Mucosa of stomach (tissue), 1 donor: ENCODE measurements at regions not wholly inside any gene's neighbourhood (a gene's known extent, or its start where the extent isn't known, plus 50 kb on each side); places are given as distances from the start of the nearest gene placed in this dataset.

Experiments used
- H3K27me3 ChIP-seq: one replicate; pipeline ENCODE4 v1.7.0; 2013; ENCODE audit warnings: mild to moderate bottlenecking, low read length; ENCODE audit not compliant: control insufficient read depth, insufficient read depth
- H3K36me3 ChIP-seq: one replicate; pipeline ENCODE4 v1.7.0; 2013; ENCODE audit warnings: low read length; ENCODE audit not compliant: control insufficient read depth, insufficient read depth
- H3K4me1 ChIP-seq: one replicate; pipeline ENCODE4 v1.7.0; 2013; ENCODE audit warnings: mild to moderate bottlenecking, low read length; ENCODE audit not compliant: control insufficient read depth, insufficient read depth
- H3K4me3 ChIP-seq: one replicate; pipeline ENCODE4 v1.7.0; 2013; ENCODE audit warnings: low read length
- H3K9ac ChIP-seq: one replicate; pipeline ENCODE4 v1.7.0; 2013; ENCODE audit warnings: mild to moderate bottlenecking, low read length, moderate library complexity
- H3K9me3 ChIP-seq: one replicate; pipeline ENCODE4 v1.7.0; 2013; ENCODE audit warnings: mild to moderate bottlenecking, low read length, moderate library complexity; ENCODE audit not compliant: control insufficient read depth
- donor health status: Pancreatic carcinoma.

- H3K9me3 ChIP-seq: no peaks in the 10 kb centered on the region
- no peaks in the 10 kb centered on the region for H3K27me3 ChIP-seq
- H3K9ac ChIP-seq: no peak overlapping the region
- no peaks in the 10 kb centered on the region for H3K4me1 ChIP-seq
- no peak overlapping the region for H3K4me3 ChIP-seq
- H3K36me3 ChIP-seq: no peaks in the 10 kb centered on the region
Observed at GRCh38 chr15:97456521-97457202, 503.8 kb upstream of the ARRDC4 start.

DNA sequence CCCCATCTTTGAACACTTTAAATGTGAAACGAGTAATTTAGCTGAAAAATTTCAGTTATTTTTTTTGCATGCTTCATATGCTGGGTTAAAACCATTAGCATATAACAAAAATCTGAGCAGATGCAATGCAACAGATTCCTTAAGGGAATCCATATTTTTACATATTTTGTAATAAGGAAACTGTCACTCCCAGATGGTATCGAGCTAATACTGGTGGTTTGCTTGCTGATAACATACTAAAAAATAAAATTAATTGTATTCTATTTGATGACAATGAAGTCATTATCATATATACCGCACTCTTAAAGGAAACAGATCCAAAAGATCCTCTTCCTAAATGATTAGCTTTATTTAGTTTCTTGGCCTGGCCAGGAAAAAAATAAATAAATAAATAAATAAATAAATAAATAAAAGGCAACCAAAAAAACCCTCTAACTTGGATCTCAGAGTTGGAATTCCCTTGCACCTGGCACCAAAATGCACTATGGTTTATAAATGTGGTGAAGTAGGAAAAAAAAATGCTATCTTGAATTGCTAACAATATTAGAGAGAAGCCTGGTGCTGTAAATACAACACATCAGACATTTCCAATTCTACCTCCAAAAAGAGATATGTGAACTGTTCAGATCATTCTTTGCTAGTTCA, 503.2 kb upstream of the ARRDC4 start:
- Histone ChIP-seq H3K27me3 (no peaks in the 10 kb centered on the region), H3K4me1 (no peaks in the 10 kb centered on the region), H3K9me3 (no peaks in the 10 kb centered on the region), H3K36me3 (no peaks in the 10 kb centered on the region), H3K4me3 (no peak overlapping the region), H3K9ac (no peak overlapping the region)

GRCh38 chr15:97459771-97460170, 500.7 kb upstream of the ARRDC4 start:
- no peaks in the 10 kb centered on the region for H3K9me3 ChIP-seq
- H3K36me3 ChIP-seq: no peaks in the 10 kb centered on the region
- H3K4me3 ChIP-seq: no peak overlapping the region
- H3K27me3 ChIP-seq: no peaks in the 10 kb centered on the region
- no peak overlapping the region for H3K9ac ChIP-seq
- no peaks in the 10 kb centered on the region for H3K4me1 ChIP-seq

GRCh38 chr15:97461226-97461625, 499.3 kb upstream of the ARRDC4 start:
- Histone ChIP-seq H3K9ac (no peak overlapping the region), H3K36me3 (no peaks in the 10 kb centered on the region), H3K9me3 (no peaks in the 10 kb centered on the region), H3K27me3 (no peaks in the 10 kb centered on the region), H3K4me1 (no peaks in the 10 kb centered on the region), H3K4me3 (no peak overlapping the region)

- Histone ChIP-seq H3K4me1 (no peaks in the 10 kb centered on the region), H3K9me3 (no peaks in the 10 kb centered on the region), H3K4me3 (no peak overlapping the region), H3K36me3 (no peaks in the 10 kb centered on the region), H3K9ac (no peak overlapping the region), H3K27me3 (no peaks in the 10 kb centered on the region)
Observed at GRCh38 chr15:97463696-97464095, 496.8 kb upstream of the ARRDC4 start.

DNA sequence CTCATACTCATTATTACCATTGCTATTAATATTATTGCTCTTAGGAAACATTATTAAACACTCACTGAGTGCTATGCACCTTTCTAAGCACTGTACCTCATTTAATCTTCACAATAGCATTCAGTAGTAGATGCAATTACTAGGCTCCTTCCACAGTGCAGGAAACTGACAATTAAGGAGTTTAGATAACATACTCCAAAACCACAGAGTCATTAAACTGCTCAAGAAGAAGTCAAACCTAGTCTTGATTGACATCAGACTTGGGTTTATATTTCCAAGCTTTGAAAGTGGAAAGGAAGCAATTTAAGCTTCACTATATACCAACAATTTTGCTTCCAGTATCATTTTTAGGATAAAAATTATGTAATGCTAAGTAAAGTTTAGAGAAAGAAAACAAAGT, 490.1 kb upstream of the ARRDC4 start:
- no peaks in the 10 kb centered on the region for H3K9me3 ChIP-seq
- no peaks in the 10 kb centered on the region for H3K36me3 ChIP-seq
- no peaks in the 10 kb centered on the region for H3K4me1 ChIP-seq

DNA sequence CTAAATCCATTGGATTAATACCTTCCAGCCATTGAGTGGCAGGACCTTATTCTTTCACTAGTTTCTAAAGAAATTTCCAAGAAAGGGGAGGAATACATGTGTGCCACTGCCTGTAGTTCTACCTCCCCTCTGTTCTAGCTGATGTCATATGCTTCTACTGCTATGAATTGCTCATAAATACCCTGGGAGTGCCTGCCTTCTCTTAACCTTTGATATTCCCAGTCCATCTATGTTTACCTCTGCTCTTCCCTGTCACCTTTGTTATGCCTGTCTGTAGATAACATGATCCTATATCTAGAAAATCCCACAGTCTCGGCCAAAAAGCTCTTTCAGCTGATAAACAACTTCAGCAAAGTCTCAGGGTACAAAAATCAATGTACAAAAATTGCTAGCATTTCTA, 486.9 kb upstream of the ARRDC4 start:
- no peaks in the 10 kb centered on the region for H3K27me3 ChIP-seq
- H3K4me3 ChIP-seq: no peak overlapping the region
- H3K9ac ChIP-seq: no peak overlapping the region
- no peaks in the 10 kb centered on the region for H3K4me1 ChIP-seq
- H3K36me3 ChIP-seq: no peaks in the 10 kb centered on the region
- no peaks in the 10 kb centered on the region for H3K9me3 ChIP-seq

More for the DNA sequence above, 490.1 kb upstream of the ARRDC4 start:
- Histone ChIP-seq H3K9ac (no peak overlapping the region), H3K4me3 (no peak overlapping the region), H3K27me3 (no peaks in the 10 kb centered on the region)

- H3K9me3 ChIP-seq: no peaks in the 10 kb centered on the region
- no peaks in the 10 kb centered on the region for H3K36me3 ChIP-seq
- H3K27me3 ChIP-seq: no peaks in the 10 kb centered on the region
- no peak overlapping the region for H3K9ac ChIP-seq
- H3K4me1 ChIP-seq: no peaks in the 10 kb centered on the region
- no peak overlapping the region for H3K4me3 ChIP-seq
Observed at GRCh38 chr15:97479957-97480356, 480.5 kb upstream of the ARRDC4 start.

GRCh38 chr15:97482521-97482920, 478.0 kb upstream of the ARRDC4 start:
- Histone ChIP-seq H3K9ac (no peak overlapping the region), H3K4me3 (no peak overlapping the region), H3K9me3 (no peaks in the 10 kb centered on the region), H3K36me3 (no peaks in the 10 kb centered on the region), H3K4me1 (no peaks in the 10 kb centered on the region), H3K27me3 (no peaks in the 10 kb centered on the region)

GRCh38 chr15:97483232-97483631, 477.3 kb upstream of the ARRDC4 start:
- Histone ChIP-seq H3K9ac (no peak overlapping the region), H3K9me3 (no peaks in the 10 kb centered on the region), H3K4me1 (no peaks in the 10 kb centered on the region), H3K27me3 (no peaks in the 10 kb centered on the region), H3K4me3 (no peak overlapping the region), H3K36me3 (no peaks in the 10 kb centered on the region)

GRCh38 chr15:97490429-97490828, 470.1 kb upstream of the ARRDC4 start:
- H3K4me1 ChIP-seq: no peaks in the 10 kb centered on the region
- H3K4me3 ChIP-seq: no peak overlapping the region
- H3K9me3 ChIP-seq: no peaks in the 10 kb centered on the region

DNA sequence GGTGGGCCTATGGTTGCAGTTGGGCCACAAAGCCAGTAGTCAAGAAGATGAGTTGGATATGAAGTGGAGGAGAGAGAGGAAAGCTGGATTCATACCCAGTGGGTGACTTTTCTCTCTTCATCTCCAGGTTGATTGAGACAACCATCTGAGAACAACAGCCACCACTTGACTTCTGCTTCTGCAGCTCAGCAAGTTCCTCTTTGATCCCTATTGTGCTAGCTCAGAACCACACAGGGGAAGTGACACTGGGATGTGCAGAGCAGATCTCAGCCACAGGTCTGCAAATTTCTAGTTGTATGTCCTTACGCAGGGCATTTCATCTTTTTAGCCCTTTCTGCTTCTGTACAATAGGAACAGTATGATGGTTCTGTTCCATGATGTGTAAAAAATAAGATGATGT, 459.2 kb upstream of the ARRDC4 start:
- Histone ChIP-seq H3K27me3 (no peaks in the 10 kb centered on the region), H3K36me3 (no peaks in the 10 kb centered on the region), H3K4me1 (no peaks in the 10 kb centered on the region), H3K9me3 (no peaks in the 10 kb centered on the region), H3K9ac (no peak overlapping the region), H3K4me3 (no peak overlapping the region)

More at GRCh38 chr15:97490429-97490828, 470.1 kb upstream of the ARRDC4 start:
- Histone ChIP-seq H3K36me3 (no peaks in the 10 kb centered on the region), H3K9ac (no peak overlapping the region), H3K27me3 (no peaks in the 10 kb centered on the region)
